ENCODE measurements at regions not wholly inside any gene's neighbourhood (a gene's known extent, or its start where the extent isn't known, plus 50 kb on each side); places are given as distances from the start of the nearest gene placed in this dataset.

DNA sequence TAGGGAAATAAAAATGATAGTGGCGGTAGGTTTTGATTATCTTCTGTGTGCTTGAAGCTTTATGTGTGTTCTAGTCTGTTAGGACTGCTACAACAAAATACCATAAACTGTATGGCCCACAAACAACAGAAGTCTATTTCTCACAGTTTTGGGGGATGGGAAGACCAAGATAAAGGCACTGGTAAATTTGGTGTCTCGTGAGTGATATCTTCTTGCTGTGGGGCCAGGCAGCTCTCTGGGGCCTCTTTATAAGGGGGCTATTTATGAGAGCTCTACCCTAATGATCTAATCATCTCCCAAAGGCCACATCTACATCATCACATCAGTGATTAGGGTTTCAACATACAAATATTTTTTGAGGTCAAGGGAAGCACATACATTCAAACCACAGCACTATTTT, 86.8 kb upstream of the SPHKAP start:
- DNase-seq (ENCODE audit: low read depth, low spot score) (no peak), ATAC-seq (no peak)
- Histone ChIP-seq H3K27me3 (ENCODE audit: control insufficient read depth, insufficient read depth, low read length) (no peaks in the 10 kb centered on the region), H3K36me3 (ENCODE audit: control insufficient read depth, insufficient read depth, low read length) (no peaks in the 10 kb centered on the region), H3K27ac (ENCODE audit: low read length) (no peak overlapping the region), H3K4me1 (ENCODE audit: control insufficient read depth, insufficient read depth, low read length) (no peaks in the 10 kb centered on the region), H3K4me3 (ENCODE audit: low read depth in 2 of 2, low read length in 2 of 2) (no peak overlapping the region), H3K9me3 (ENCODE audit: control insufficient read depth, insufficient read depth, low read depth, low read length) (no peaks in the 10 kb centered on the region; the same call in 1 of the 2 replicates)
- ChIA-PET POLR2A (no interaction called here), CTCF (no interaction called here)
- in situ Hi-C loops (cut with HindIII; ENCODE audit: low pct_unique_long_range_greater_than_20kb, low sequenced_read_pairs) (no loop called here), intact Hi-C loops (cut with micrococcal nuclease; ENCODE audit: unreplicated experiment) (no loop called here)
- TF ChIP-seq SIN3A (IDR thresholded peaks at IDR 0.05; ENCODE audit: borderline replicate concordance, insufficient read depth, low read depth, low read length) (no peak), REST (IDR thresholded peaks at IDR 0.05; ENCODE audit: insufficient read depth in 1 of 2, low read depth in 2 of 2, low read length in 1 of 2) (no peak), TCF7L2 (IDR thresholded peaks at IDR 0.05; ENCODE audit: low read depth, low read length) (no peak), POLR2AphosphoS5 (IDR thresholded peaks at IDR 0.05; ENCODE audit: low read depth, low read length) (no peak)
- TF ChIP-seq, protein P1, sequence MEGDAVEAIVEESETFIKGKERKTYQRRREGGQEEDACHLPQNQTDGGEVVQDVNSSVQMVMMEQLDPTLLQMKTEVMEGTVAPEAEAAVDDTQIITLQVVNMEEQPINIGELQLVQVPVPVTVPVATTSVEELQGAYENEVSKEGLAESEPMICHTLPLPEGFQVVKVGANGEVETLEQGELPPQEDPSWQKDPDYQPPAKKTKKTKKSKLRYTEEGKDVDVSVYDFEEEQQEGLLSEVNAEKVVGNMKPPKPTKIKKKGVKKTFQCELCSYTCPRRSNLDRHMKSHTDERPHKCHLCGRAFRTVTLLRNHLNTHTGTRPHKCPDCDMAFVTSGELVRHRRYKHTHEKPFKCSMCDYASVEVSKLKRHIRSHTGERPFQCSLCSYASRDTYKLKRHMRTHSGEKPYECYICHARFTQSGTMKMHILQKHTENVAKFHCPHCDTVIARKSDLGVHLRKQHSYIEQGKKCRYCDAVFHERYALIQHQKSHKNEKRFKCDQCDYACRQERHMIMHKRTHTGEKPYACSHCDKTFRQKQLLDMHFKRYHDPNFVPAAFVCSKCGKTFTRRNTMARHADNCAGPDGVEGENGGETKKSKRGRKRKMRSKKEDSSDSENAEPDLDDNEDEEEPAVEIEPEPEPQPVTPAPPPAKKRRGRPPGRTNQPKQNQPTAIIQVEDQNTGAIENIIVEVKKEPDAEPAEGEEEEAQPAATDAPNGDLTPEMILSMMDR (IDR thresholded peaks at IDR 0.05), result no peak
- no TSS peak for BruUV-seq (replicated peaks)

GRCh38 chr2:228263156-228263555, 81.7 kb upstream of the SPHKAP start:
- BruUV-seq (replicated peaks), result no TSS peak
- H3K27ac ChIP-seq (ENCODE audit: low read length), result no peak overlapping the region
- in situ Hi-C loops (cut with HindIII; ENCODE audit: low pct_unique_long_range_greater_than_20kb, low sequenced_read_pairs) (no loop called here), intact Hi-C loops (cut with micrococcal nuclease; ENCODE audit: unreplicated experiment) (no loop called here)
- ChIA-PET POLR2A (no interaction called here), CTCF (no interaction called here)
- no peak for TF ChIP-seq POLR2AphosphoS5 (IDR thresholded peaks at IDR 0.05; ENCODE audit: low read depth, low read length)
- no peak for TF ChIP-seq REST (IDR thresholded peaks at IDR 0.05; ENCODE audit: insufficient read depth in 1 of 2, low read depth in 2 of 2, low read length in 1 of 2)
- no peak for TF ChIP-seq SIN3A (IDR thresholded peaks at IDR 0.05; ENCODE audit: borderline replicate concordance, insufficient read depth, low read depth, low read length)
- TF ChIP-seq, protein P1 (IDR thresholded peaks at IDR 0.05), result no peak
- no peak for TF ChIP-seq TCF7L2 (IDR thresholded peaks at IDR 0.05; ENCODE audit: low read depth, low read length)
- no peaks in the 10 kb centered on the region for H3K36me3 ChIP-seq (ENCODE audit: control insufficient read depth, insufficient read depth, low read length)
- ATAC-seq, result no peak
- H3K27me3 ChIP-seq (ENCODE audit: control insufficient read depth, insufficient read depth, low read length), result no peaks in the 10 kb centered on the region
- no peaks in the 10 kb centered on the region; the same call in 1 of the 2 replicates for H3K9me3 ChIP-seq (ENCODE audit: control insufficient read depth, insufficient read depth, low read depth, low read length)
- no peak overlapping the region for H3K4me3 ChIP-seq (ENCODE audit: low read depth in 2 of 2, low read length in 2 of 2)
- no peaks in the 10 kb centered on the region for H3K4me1 ChIP-seq (ENCODE audit: control insufficient read depth, insufficient read depth, low read length)
- DNase-seq (ENCODE audit: low read depth, low spot score), result no peak

Data from Panc1 (cell line).